HL-60 (cell line): ENCODE measurements at regions not wholly inside any gene's neighbourhood (a gene's known extent, or its start where the extent isn't known, plus 50 kb on each side); places are given as distances from the start of the nearest gene placed in this dataset.

Experiments
- DNase-seq, 2 experiments: peaks; one replicate each; pipeline ENCODE4 v3.0.0-alpha.2; 2010 to 2020; ENCODE audit warnings: low read depth in 1 of 2, low spot score in 1 of 2
- H3K27ac ChIP-seq: fragments of 250-450 bp; sonication (Bioruptor Pico); replicated peaks from 2 replicates; pipeline ENCODE4 v1.5.1; 2020; ENCODE audit warnings: mild to moderate bottlenecking, moderate library complexity
- H3K27me3 ChIP-seq: fragments of 250-450 bp; sonication (Bioruptor Pico); 2 replicates; pipeline ENCODE4 v1.5.1; 2021; ENCODE audit warnings: mild to moderate bottlenecking, moderate library complexity; ENCODE audit not compliant: insufficient read depth, poor library complexity, severe bottlenecking
- H3K4me3 ChIP-seq: replicated peaks from 2 replicates; pipeline ENCODE4 v1.5.1; 2011; ENCODE audit warnings: mild to moderate bottlenecking, control low read depth, low read length; ENCODE audit not compliant: insufficient read depth
- GABPA ChIP-seq: IDR thresholded peaks from 2 replicates; pipeline ENCODE4 v1.6.1; 2012; ENCODE audit warnings: low read depth
- POLR2AphosphoS5 ChIP-seq: IDR thresholded peaks from 2 replicates; pipeline ENCODE4 v1.6.1; 2012; ENCODE audit warnings: low read depth
- SPI1 ChIP-seq: IDR thresholded peaks from 2 replicates; pipeline ENCODE4 v1.6.1; 2012; ENCODE audit warnings: low read depth, mild to moderate bottlenecking, borderline replicate concordance
- TF ChIP-seq, protein P1 (sequence below): IDR thresholded peaks from 2 replicates; pipeline ENCODE4 v1.6.1; 2012; ENCODE audit warnings: low read depth; ENCODE audit not compliant: insufficient replicate concordance
- TF ChIP-seq, protein P2 (sequence below): IDR thresholded peaks from one replicate; pipeline ENCODE4 v1.5.1; 2011; ENCODE audit warnings: low read length, control low read depth, inconsistent platforms; ENCODE audit not compliant: insufficient read depth

DNA sequence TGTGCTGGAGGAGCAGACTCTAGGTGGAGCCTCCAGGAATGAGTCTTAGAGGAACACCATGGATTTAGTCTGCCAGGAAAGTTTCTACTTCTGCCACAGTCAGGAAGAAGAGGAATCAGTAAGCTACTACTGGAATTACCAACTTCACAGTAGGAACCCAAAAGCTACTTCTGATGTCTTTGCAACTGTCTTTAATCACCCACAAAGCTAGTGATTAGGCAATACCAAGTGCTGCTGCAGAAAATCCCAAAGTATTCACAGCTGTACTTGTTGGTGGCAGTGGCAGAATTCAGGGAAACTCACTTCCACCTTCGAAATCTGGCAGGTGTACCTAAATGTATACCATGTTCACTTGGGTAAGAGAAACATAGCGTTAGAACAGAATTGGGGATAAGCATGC, 264.5 kb upstream of the SORL1-AS1 start:
- TF ChIP-seq, protein P1, sequence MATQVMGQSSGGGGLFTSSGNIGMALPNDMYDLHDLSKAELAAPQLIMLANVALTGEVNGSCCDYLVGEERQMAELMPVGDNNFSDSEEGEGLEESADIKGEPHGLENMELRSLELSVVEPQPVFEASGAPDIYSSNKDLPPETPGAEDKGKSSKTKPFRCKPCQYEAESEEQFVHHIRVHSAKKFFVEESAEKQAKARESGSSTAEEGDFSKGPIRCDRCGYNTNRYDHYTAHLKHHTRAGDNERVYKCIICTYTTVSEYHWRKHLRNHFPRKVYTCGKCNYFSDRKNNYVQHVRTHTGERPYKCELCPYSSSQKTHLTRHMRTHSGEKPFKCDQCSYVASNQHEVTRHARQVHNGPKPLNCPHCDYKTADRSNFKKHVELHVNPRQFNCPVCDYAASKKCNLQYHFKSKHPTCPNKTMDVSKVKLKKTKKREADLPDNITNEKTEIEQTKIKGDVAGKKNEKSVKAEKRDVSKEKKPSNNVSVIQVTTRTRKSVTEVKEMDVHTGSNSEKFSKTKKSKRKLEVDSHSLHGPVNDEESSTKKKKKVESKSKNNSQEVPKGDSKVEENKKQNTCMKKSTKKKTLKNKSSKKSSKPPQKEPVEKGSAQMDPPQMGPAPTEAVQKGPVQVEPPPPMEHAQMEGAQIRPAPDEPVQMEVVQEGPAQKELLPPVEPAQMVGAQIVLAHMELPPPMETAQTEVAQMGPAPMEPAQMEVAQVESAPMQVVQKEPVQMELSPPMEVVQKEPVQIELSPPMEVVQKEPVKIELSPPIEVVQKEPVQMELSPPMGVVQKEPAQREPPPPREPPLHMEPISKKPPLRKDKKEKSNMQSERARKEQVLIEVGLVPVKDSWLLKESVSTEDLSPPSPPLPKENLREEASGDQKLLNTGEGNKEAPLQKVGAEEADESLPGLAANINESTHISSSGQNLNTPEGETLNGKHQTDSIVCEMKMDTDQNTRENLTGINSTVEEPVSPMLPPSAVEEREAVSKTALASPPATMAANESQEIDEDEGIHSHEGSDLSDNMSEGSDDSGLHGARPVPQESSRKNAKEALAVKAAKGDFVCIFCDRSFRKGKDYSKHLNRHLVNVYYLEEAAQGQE: no peak
- TF ChIP-seq, protein P2, sequence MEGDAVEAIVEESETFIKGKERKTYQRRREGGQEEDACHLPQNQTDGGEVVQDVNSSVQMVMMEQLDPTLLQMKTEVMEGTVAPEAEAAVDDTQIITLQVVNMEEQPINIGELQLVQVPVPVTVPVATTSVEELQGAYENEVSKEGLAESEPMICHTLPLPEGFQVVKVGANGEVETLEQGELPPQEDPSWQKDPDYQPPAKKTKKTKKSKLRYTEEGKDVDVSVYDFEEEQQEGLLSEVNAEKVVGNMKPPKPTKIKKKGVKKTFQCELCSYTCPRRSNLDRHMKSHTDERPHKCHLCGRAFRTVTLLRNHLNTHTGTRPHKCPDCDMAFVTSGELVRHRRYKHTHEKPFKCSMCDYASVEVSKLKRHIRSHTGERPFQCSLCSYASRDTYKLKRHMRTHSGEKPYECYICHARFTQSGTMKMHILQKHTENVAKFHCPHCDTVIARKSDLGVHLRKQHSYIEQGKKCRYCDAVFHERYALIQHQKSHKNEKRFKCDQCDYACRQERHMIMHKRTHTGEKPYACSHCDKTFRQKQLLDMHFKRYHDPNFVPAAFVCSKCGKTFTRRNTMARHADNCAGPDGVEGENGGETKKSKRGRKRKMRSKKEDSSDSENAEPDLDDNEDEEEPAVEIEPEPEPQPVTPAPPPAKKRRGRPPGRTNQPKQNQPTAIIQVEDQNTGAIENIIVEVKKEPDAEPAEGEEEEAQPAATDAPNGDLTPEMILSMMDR: no peak
- TF ChIP-seq GABPA (no peak), POLR2AphosphoS5 (no peak), SPI1 (no peak)
- Histone ChIP-seq H3K27ac (no peak overlapping the region), H3K27me3 (peaks cover 13% of the 10 kb centered on the region), H3K4me3 (no peak overlapping the region)
- DNase-seq: no peak

DNA sequence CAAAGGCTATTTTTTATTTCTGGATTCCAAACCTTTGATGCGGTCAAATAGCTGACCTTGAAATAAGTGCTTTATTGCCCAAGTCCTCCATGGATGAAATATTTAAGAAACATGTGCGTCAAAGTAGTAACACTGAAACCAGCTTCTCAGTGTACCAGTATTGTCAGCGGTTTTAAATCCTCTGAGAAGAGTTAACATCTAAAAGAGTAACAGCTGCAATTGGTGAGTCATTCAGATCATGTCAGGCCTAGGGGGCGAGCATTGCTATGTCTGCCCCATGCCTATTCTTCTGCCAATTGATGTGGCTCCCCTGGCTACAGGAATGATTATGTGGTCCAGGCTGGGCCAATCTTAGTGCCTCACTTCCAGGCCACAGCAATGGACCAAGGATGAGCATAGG, 263.3 kb upstream of the SORL1-AS1 start:
- H3K27me3 ChIP-seq: peaks cover 4% of the 10 kb centered on the region
- DNase-seq: no peak
- no peak overlapping the region for H3K27ac ChIP-seq
- no peak overlapping the region for H3K4me3 ChIP-seq
- TF ChIP-seq, protein P1: no peak
- TF ChIP-seq, protein P2: no peak
- TF ChIP-seq GABPA (no peak), SPI1 (no peak), POLR2AphosphoS5 (no peak)

DNA sequence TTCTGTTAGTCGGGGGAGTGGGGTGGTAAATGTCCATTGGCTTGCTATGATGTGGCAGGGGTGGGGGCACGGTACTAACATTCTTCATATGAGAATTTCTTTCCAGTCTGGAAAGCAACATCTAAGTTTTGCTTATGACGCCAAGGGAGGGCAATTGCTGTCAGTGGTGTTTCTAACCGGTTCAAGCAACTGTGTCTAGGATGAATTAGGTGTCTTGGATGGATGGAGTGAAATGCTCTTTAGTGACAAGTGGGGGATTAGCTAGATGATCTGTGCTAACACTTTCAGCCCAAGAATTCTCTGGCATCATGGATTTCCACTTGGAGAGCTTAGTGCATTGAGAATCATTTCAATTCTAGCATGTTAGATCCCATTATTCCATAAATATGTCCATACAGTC, 262.6 kb upstream of the SORL1-AS1 start:
- DNase-seq: no peak
- H3K27ac ChIP-seq: no peak overlapping the region
- TF ChIP-seq GABPA: no peak
- TF ChIP-seq, protein P1: no peak
- TF ChIP-seq POLR2AphosphoS5: no peak
- TF ChIP-seq, protein P2: no peak
- no peak for TF ChIP-seq SPI1
- H3K27me3 ChIP-seq: peaks cover 2% of the 10 kb centered on the region
- no peak overlapping the region for H3K4me3 ChIP-seq
